H1 (cell line): ENCODE measurements at regions not wholly inside any gene's neighbourhood (a gene's known extent, or its start where the extent isn't known, plus 50 kb on each side); places are given as distances from the start of the nearest gene placed in this dataset.

Experiments used
- BACH1 ChIP-seq: IDR thresholded peaks from 2 replicates; pipeline ENCODE4 v1.6.1; 2012; ENCODE audit warnings: low read length, improper control_type of control experiment
- CHD2 ChIP-seq: IDR thresholded peaks from 2 replicates; pipeline ENCODE4 v1.6.1; 2012; ENCODE audit warnings: low read length, improper control_type of control experiment
- CTCF ChIP-seq, 3 experiments: IDR thresholded peaks; 1 replicate in 2 of 3; 2 replicates in 1 of 3; pipeline versions ENCODE4 v1.5.1 to v1.6.1; 2011; ENCODE audit warnings: low read length in 3 of 3, mild to moderate bottlenecking in 3 of 3, inconsistent platforms in 2 of 3, low read depth in 1 of 3, moderate library complexity in 1 of 3; ENCODE audit not compliant: insufficient read depth in 1 of 3; ENCODE audit errors: control extremely low read depth in 1 of 3
- EP300 ChIP-seq, 2 experiments: IDR thresholded peaks; 1 replicate in 1 of 2; 2 replicates in 1 of 2; pipeline ENCODE4 v1.6.1; 2011 to 2012; ENCODE audit warnings: low read depth in 2 of 2, low read length in 2 of 2, mild to moderate bottlenecking in 2 of 2, borderline replicate concordance in 1 of 2, inconsistent platforms in 1 of 2, moderate library complexity in 1 of 2
- EZH2 ChIP-seq: fragments of 200-600 bp; sonication (generic); IDR thresholded peaks from 2 replicates; pipeline ENCODE4 v1.7.1; 2012; ENCODE audit warnings: low read depth, mild to moderate bottlenecking, moderate library complexity, low read length, inconsistent platforms; ENCODE audit not compliant: severe bottlenecking
- HDAC2 ChIP-seq, 2 experiments: fragments of 300-600 bp in 1 of 2; sonication (generic) in 1 of 2; IDR thresholded peaks; 2 replicates each; pipeline ENCODE4 v1.6.1; 2011 to 2012; ENCODE audit warnings: low read depth in 2 of 2, low read length in 2 of 2, mild to moderate bottlenecking in 2 of 2, moderate library complexity in 2 of 2, borderline replicate concordance in 1 of 2, inconsistent platforms in 1 of 2
- JUND ChIP-seq: IDR thresholded peaks from 2 replicates; pipeline ENCODE4 v1.6.1; 2011; ENCODE audit warnings: mild to moderate bottlenecking, improper control_type of control experiment, low read length
- KDM4A ChIP-seq: IDR thresholded peaks from one replicate; pipeline ENCODE4 v1.7.1; 2012; ENCODE audit warnings: low read depth, mild to moderate bottlenecking, moderate library complexity, low read length, inconsistent platforms; ENCODE audit not compliant: severe bottlenecking
- POLR2A ChIP-seq, 2 experiments: IDR thresholded peaks; 1 replicate in 1 of 2; 2 replicates in 1 of 2; pipeline ENCODE4 v1.6.1; 2011; ENCODE audit warnings: low read depth in 2 of 2, low read length in 2 of 2, mild to moderate bottlenecking in 2 of 2; ENCODE audit errors: control extremely low read depth in 1 of 2
- SAP30 ChIP-seq: fragments of 300-600 bp; sonication (generic); IDR thresholded peaks from 2 replicates; pipeline ENCODE4 v1.7.1; 2012; ENCODE audit warnings: low read length, moderate library complexity, mild to moderate bottlenecking, inconsistent platforms; ENCODE audit not compliant: insufficient read depth, insufficient replicate concordance
- SRF ChIP-seq: IDR thresholded peaks from 2 replicates; pipeline ENCODE4 v1.6.1; 2011; ENCODE audit warnings: mild to moderate bottlenecking, low read depth, low read length, moderate library complexity
- ZNF274 ChIP-seq: IDR thresholded peaks from 2 replicates; pipeline ENCODE4 v1.7.0; 2012; ENCODE audit warnings: low read length, borderline replicate concordance; ENCODE audit errors: extremely low read depth

GRCh38 chr5:26813235-26813634, 225.2 kb downstream of the CDH9 start:
- TF ChIP-seq BACH1: no peak
- TF ChIP-seq SAP30: no peak
- no peak for TF ChIP-seq CHD2
- no peak for TF ChIP-seq EP300 (IDR thresholded peaks at IDR 0.05; ENCODE audit: borderline replicate concordance in 1 of 2, low read depth in 2 of 2, low read length in 2 of 2)
- TF ChIP-seq EZH2: no peak
- TF ChIP-seq CTCF (IDR thresholded peaks at IDR 0.05; ENCODE audit: control extremely low read depth in 1 of 3, insufficient read depth in 1 of 3, low read depth in 1 of 3, low read length in 3 of 3): peak in 1 of 3 experiments; percentile 7; a peak in 1 of 4 replicates
- no peak for TF ChIP-seq JUND
- no peak for TF ChIP-seq ZNF274
- no peak for TF ChIP-seq KDM4A
- TF ChIP-seq POLR2A (IDR thresholded peaks at IDR 0.05; ENCODE audit: control extremely low read depth in 1 of 2, low read depth in 2 of 2, low read length in 2 of 2): no peak
- no peak for TF ChIP-seq SRF
- no peak for TF ChIP-seq HDAC2 (IDR thresholded peaks at IDR 0.05; ENCODE audit: borderline replicate concordance in 1 of 2, low read depth in 2 of 2, low read length in 2 of 2)
